ENCODE measurements at regions not wholly inside any gene's neighbourhood (a gene's known extent, or its start where the extent isn't known, plus 50 kb on each side); places are given as distances from the start of the nearest gene placed in this dataset.

DNA sequence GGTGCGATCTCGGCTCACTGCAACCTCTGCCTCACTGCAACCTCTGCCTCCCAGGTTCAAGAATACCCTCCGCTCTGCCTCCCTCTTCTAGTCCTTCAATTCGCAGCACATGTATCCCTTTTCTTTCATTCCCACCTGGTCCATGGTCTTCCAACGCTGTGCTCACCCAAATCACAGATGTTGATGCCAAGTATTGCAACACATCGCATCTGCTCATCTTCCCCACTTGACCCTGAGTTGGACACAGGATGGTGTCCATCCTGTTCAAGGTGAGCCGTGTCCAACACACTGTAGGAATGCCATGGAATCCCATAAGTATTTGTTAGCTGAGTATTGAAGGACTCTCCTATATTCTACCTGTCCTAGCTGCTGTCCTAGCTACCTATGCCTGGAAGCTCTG is 50.6 kb upstream of the ETV6 start:
- H3K4me1 ChIP-seq, result peaks cover 0 to 16% (median 0%) of the 10 kb centered on the region in 4 donors
- H3K4me3 ChIP-seq, result no peak overlapping the region
- DNase-seq (no peak), ATAC-seq (ENCODE audit: low FRiP score in 2 of 2) (no peak)
- TF ChIP-seq POLR2AphosphoS5 (IDR thresholded peaks at IDR 0.05) (no peak), POLR2A (IDR thresholded peaks at IDR 0.05) (no peak), CTCF (IDR thresholded peaks at IDR 0.05) (no peak), EP300 (IDR thresholded peaks at IDR 0.05) (no peak)
- H3K36me3 ChIP-seq, result no peaks in the 10 kb centered on the region
- H3K27ac ChIP-seq, result no peak overlapping the region
- 63 to 94% methylated on average over 7 of the region's 7 CpGs for WGBS, 2 donors
- H3K9me3 ChIP-seq, result no peaks in the 10 kb centered on the region
- no peaks in the 10 kb centered on the region for H3K27me3 ChIP-seq

Small RNAs in the stretch of these regions (small RNA-seq; reads per million reads assigned to genes)
- 0 reads per million in 4 donors for gene AC007450.3
- gene HIGD1AP8, result 0 reads per million in 4 donors
- gene RNU7-60P, result 0 reads per million in 4 donors

All from upper lobe of left lung (tissue), 6 donors.